Body of pancreas (tissue), 4 donors: ENCODE measurements at regions not wholly inside any gene's neighbourhood (a gene's known extent, or its start where the extent isn't known, plus 50 kb on each side); places are given as distances from the start of the nearest gene placed in this dataset.

Experiments used
- CTCF ChIP-seq, 7 experiments: fragments of 450-650 bp in 4 of 7; fragments of 200-600 bp in 3 of 7; sonication (generic) in 3 of 7; IDR thresholded peaks; one replicate each; pipeline ENCODE4 v1.5.1; 2016 to 2019; ENCODE audit warnings: antibody characterized with exemption in 7 of 7
- POLR2A ChIP-seq, 3 donors: fragments of 450-650 bp; IDR thresholded peaks; one replicate each; pipeline ENCODE4 v1.6.1; 2016; ENCODE audit warnings: antibody characterized with exemption in 3 of 3, mild to moderate bottlenecking in 2 of 3

- TF ChIP-seq CTCF (IDR thresholded peaks at IDR 0.05) (no peak), POLR2A (IDR thresholded peaks at IDR 0.05) (no peak)
Measured at GRCh38 chr1:244161236-244161510, 110.1 kb downstream of the ZBTB18 start.
